HEK293T (cell line): ENCODE measurements at regions not wholly inside any gene's neighbourhood (a gene's known extent, or its start where the extent isn't known, plus 50 kb on each side); places are given as distances from the start of the nearest gene placed in this dataset.

Experiments
- BHLHE40 ChIP-seq: fragments of 450-650 bp; IDR thresholded peaks from 2 replicates; pipeline ENCODE4 v1.6.1; 2016; ENCODE audit warnings: mild to moderate bottlenecking, moderate library complexity, borderline replicate concordance
- ELF4 ChIP-seq: fragments of 450-650 bp; IDR thresholded peaks from 2 replicates; pipeline ENCODE4 v1.6.1; 2017; ENCODE audit warnings: antibody characterized with exemption
- FOXM1 ChIP-seq: fragments of 450-650 bp; IDR thresholded peaks from 2 replicates; pipeline ENCODE4 v1.6.1; 2017; ENCODE audit warnings: mild to moderate bottlenecking, borderline replicate concordance
- PKNOX1 ChIP-seq: fragments of 450-650 bp; IDR thresholded peaks from 2 replicates; pipeline ENCODE4 v1.6.1; 2016
- SUZ12 ChIP-seq: fragments of 450-650 bp; IDR thresholded peaks from 2 replicates; pipeline ENCODE4 v1.6.1; 2016; ENCODE audit warnings: mild to moderate bottlenecking
- TARDBP ChIP-seq: fragments of 450-650 bp; IDR thresholded peaks from 2 replicates; pipeline ENCODE4 v1.6.1; 2016

- TF ChIP-seq TARDBP: no peak
- TF ChIP-seq BHLHE40: no peak
- peak; percentile 38; the same call in 1 of the 2 replicates for TF ChIP-seq PKNOX1
- TF ChIP-seq FOXM1: no peak
- no peak for TF ChIP-seq SUZ12
- no peak for TF ChIP-seq ELF4
Observed at GRCh38 chr1:218660678-218661053, 315.5 kb downstream of the TGFB2 start.
